ENCODE measurements at regions not wholly inside any gene's neighbourhood (a gene's known extent, or its start where the extent isn't known, plus 50 kb on each side); places are given as distances from the start of the nearest gene placed in this dataset.

GRCh38 chr16:73383988-73384365 lies 336.0 kb upstream of the ZFHX3 start:
- TF ChIP-seq CTCF (IDR thresholded peaks at IDR 0.05) (no peak), POLR2A (IDR thresholded peaks at IDR 0.05) (no peak)
- H3K4me3 ChIP-seq = no peak overlapping the region
- H3K27me3 ChIP-seq = no peaks in the 10 kb centered on the region
- intact Hi-C loops (cut with DNase I) = no loop called here
- H3K36me3 ChIP-seq = no peaks in the 10 kb centered on the region
- no peak for ATAC-seq
- WGBS, 4 donors = 82 to 95% (median 84%) methylated on average over 3 of the region's 3 CpGs
- H3K9me3 ChIP-seq = no peaks in the 10 kb centered on the region
- H3K27ac ChIP-seq = no peak overlapping the region
- no peaks in the 10 kb centered on the region for H3K4me1 ChIP-seq
- DNase-seq = no peak

- intact Hi-C loops (cut with DNase I) = no loop called here
- TF ChIP-seq POLR2A (IDR thresholded peaks at IDR 0.05) = no peak
- no peak for TF ChIP-seq CTCF (IDR thresholded peaks at IDR 0.05)
- DNase-seq (no peak), ATAC-seq (no peak)
- no peaks in the 10 kb centered on the region for H3K4me1 ChIP-seq
- no peak overlapping the region for H3K27ac ChIP-seq
- H3K36me3 ChIP-seq = no peaks in the 10 kb centered on the region
- 84 to 86% (median 85%) methylated on average over 20 to 21 of the region's 21 CpGs for WGBS, 4 donors
- H3K27me3 ChIP-seq = no peaks in the 10 kb centered on the region
- H3K4me3 ChIP-seq = no peak overlapping the region
- no peaks in the 10 kb centered on the region for H3K9me3 ChIP-seq
These were observed 335.5 kb upstream of the ZFHX3 start for GRCh38 chr16:73383195-73383987.

GRCh38 chr16:73378471-73378870 lies 330.5 kb upstream of the ZFHX3 start:
- no peak for DNase-seq
- no peak for ATAC-seq

More at GRCh38 chr16:73378471-73378870, 330.5 kb upstream of the ZFHX3 start:
- 89 to 95% (median 91%) methylated on average over 4 of the region's 4 CpGs for WGBS, 4 donors
- intact Hi-C loops (cut with DNase I) = no loop called here
- H3K27me3 ChIP-seq = no peaks in the 10 kb centered on the region
- TF ChIP-seq POLR2A (IDR thresholded peaks at IDR 0.05) (no peak), CTCF (IDR thresholded peaks at IDR 0.05) (no peak)
- H3K36me3 ChIP-seq = no peaks in the 10 kb centered on the region
- no peak overlapping the region for H3K27ac ChIP-seq
- no peak overlapping the region for H3K4me3 ChIP-seq
- no peaks in the 10 kb centered on the region for H3K9me3 ChIP-seq
- H3K4me1 ChIP-seq = no peaks in the 10 kb centered on the region
